NOMO-1 (cell line): ENCODE measurements at regions not wholly inside any gene's neighbourhood (a gene's known extent, or its start where the extent isn't known, plus 50 kb on each side); places are given as distances from the start of the nearest gene placed in this dataset.

ENCODE experiments used
- DNase-seq, 2 experiments: peaks; one replicate each; lab custom pipeline; 2025; ENCODE audit not compliant: unreplicated experiment in 2 of 2; lab: John Stamatoyannopoulos, UW

GRCh38 chr2:219765231-219765911 lies 137.9 kb downstream of the SLC4A3 start:
- peak; percentile 0 to 32 for DNase-seq

DNA sequence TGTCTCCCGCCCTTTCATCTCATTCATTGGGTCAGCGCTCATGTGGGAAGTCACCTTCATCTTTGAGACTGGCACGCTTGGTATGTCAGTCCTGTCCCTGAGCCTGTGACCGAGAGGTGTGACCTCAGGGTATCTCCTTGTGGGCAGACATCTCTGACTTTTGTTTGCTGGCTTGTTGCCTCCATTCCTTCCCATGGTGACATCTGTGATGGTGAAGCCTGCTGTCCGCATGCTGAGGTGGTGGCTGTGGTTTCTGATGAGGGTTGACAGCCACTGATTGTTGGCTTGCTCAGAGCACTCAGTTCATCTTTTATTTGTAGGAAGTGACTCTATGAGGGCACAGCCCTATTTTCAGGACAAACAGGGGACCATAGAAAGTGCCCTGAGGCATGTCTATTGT lies 139.2 kb downstream of the SLC4A3 start:
- no peak for DNase-seq

DNA sequence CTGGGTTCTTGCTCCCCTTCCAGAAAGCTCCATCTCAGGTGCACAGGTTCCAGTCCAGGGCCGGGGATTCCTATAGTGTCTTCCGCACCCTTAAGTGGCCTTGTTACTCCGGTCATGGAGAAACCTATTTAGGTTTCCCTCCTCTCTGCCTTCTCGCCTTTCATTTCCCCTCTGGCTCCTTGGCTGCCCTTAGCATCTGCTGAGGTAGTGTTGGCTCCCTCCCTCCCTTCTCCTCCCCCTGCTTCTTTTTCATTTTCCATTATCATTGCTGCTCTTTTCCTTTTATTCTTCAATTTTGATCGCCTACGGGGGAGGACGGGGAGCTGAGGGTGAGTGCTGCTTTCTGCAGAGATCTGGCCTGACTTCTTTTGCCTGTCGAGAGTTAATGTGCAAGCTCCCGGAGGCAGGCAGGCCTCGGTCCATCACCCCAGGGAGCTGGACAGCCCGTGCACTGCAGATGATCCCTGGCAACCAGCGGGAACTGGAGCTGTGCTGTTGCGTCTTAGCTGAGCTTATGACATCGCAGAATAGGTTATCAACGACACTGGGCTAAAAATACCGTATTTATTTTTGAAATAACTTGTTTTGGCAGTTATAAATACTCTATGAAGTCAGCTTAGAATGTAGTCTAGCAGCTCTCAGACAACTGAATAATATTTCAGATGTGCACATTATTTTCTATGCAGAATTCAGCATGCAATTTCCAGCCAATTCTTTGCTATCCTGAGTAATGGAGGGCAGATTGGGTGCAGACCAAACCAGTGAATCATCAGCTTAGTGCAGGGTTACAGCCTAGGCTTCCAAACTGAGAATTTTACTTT lies 141.9 kb downstream of the SLC4A3 start:
- DNase-seq: no peak

- DNase-seq: no peak
Measured at GRCh38 chr2:219772103-219772635, 144.7 kb downstream of the SLC4A3 start.

DNA sequence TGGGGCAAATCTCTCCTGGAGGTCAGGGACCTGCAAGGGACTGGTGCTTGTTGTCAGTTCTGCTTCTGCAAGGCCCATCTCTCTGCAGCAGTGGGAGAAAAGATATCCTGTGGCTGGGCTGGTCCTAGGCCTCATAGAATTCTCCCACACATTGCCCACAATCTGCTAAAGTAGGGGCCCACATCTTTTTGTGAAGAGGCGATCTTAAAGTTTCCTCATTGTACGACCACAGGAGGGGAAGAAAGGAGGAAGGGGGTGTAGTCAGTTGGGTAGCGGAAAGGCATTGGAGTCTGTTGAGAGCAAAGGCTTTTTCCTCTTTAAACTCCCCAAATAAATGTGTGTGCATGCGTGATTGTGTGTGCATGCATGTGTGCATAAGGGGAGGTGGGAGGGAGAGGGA lies 145.3 kb downstream of the SLC4A3 start:
- DNase-seq: no peak

DNA sequence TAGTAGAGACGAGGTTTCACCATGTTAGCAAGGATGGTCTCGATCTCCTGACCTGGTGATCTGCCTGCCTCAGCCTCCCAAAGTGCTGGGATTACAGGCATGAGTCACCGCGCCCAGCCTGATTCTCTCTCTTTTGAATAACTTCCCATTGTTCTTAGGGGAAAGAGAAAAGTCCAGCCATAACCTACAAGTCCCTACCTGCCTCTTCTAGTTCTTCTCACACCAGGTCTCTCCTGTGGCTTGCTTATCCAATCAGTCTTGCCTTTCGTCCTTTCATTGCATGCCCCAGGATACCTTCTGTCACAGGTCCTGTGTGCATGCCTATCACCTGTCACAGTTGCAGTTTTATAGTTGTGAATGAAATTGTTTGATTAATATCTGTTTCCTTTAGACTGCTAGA lies 148.1 kb downstream of the SLC4A3 start:
- DNase-seq: no peak

DNA sequence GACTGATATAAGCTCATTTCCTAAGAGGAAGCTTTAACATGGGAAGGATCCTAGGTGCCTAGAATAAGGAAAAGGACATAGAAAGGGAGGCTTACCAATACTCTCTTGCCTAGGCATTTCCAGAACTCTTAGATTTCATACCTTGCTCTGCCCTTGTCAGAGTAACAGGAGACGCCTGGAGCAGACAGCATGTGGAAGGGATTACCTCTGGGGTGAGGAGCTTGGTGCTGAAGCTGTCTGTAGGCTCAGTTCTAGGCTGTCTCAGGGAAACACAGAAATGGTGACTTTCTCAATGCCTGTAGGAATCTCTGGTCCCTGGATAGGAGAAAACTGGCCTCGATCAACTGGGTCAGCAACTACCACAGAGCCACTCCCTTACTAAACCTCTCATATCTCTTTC lies 150.0 kb downstream of the SLC4A3 start:
- no peak for DNase-seq

DNA sequence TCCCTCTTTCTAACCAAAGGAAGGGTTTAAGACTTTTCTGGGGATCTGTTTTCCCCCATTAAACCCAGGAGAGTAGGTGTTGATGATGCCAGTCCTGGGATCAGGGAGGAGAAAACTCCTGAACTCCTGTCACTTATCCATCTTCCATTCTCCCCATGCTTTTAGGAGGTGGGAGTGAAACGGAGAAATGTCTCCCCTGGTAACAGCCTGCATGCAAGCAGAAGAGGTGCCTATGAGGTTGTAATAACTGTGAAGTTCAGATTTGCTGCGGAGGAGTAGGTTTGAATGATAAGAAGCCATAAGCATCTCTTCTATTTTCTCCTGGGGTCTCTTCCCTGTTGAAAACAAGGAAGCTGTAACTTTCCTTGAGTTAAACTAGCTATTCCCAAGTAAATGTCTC lies 150.8 kb downstream of the SLC4A3 start:
- DNase-seq: no peak

GRCh38 chr2:219782737-219783348 lies 155.4 kb downstream of the SLC4A3 start:
- no peak for DNase-seq

DNA sequence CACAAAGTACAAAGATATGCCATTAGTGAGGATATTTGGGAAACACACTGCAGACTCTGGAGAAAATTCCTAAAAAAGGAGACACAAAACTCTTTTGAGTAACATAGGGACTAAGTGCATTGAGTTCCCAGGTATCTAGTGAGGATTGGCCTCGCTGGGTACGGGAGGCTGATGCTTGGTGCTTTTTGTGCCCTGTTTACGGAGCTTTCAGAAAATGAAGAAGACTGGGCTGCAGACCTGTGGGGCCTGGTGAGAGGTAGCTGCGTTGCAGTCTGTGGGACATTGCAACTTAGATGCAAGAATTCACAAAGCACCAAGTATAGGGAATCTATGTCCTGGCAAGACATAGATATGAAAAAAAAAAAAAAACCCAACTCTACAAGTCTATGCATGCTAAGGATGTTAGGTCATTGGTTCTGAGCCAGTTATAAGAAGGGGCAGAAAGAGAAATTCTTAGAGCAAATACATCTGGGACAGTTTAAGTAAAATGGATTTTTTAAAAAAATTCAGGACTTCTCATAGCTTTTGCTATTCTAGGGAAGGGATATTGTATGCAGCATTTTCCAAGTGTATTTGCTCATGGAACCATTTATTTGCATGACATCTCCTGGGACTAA lies 156.0 kb downstream of the SLC4A3 start:
- no peak for DNase-seq

DNA sequence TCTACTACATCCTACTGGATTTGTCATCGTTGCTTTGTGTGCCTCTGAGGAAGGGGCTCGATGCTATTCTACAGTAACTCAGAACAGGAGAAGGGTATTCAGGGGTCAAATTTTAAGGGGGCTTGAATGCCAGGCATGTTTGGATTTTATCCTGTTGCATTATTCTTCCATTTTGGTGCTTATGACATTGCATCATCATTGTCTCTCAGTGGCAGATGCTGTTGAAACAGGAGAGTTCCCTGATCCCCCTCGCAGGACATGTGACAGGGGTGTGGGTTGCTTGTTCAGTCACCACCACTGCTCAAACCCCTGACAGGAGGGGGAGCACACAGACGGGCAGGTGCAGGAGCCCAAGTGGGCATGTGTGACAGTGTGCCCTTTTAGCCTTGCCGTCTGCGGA lies 156.7 kb downstream of the SLC4A3 start:
- no peak for DNase-seq

DNA sequence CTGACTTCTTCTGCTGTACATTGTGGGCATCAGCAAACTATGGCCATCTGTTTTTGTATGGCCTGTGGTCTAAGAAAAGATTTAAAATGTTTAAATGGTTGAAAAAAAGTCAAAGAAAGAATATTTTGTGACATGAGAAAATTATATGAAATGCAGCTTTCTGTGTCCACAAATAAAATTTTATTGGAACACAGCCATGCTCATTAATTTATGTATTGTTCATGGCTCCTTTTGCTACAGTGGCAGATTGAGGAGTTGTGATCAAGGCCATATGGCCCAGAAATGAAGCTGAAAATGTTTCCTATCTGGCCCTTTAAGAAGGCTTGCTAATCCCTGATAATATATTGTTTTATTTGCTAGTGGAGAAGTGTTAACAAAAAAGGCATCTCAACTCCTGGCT lies 162.0 kb downstream of the SLC4A3 start:
- no peak for DNase-seq

DNA sequence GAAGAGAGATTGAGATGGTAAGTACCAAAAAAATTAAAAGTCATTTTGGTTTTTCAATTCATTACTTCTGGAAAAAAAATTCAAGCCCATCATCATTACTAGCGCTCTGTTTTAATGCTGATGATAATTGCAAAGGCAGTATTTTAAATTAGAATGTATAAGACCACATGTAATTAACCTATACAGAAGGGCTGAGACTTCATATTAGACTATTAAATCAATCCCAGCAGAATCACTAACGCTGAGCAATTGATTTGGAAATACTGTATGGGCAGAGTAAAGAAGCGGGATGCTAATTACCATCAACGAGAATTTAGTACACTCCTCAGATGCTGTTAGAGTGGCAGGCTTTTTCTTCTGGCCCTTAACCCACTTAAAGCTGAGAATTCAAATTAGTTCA lies 165.0 kb downstream of the SLC4A3 start:
- DNase-seq: no peak

DNA sequence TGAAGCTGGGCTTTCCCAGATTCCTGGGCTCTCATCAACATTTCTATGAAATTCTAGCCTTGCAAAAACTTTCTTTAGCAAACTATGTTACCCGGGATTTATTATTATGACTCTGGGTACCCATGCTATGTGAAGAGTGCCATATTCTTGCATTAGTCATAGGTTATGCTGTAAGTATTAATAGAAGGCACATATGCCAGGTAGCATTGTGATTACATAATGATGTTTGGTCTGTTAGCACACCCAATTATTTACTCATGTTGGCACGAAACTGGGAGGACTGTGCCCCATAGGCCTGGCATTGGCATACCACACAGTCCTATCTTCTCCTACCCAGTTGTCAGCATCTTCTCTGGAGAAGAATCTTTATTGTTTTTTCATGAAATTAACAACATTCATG lies 171.0 kb downstream of the SLC4A3 start:
- no peak for DNase-seq

DNA sequence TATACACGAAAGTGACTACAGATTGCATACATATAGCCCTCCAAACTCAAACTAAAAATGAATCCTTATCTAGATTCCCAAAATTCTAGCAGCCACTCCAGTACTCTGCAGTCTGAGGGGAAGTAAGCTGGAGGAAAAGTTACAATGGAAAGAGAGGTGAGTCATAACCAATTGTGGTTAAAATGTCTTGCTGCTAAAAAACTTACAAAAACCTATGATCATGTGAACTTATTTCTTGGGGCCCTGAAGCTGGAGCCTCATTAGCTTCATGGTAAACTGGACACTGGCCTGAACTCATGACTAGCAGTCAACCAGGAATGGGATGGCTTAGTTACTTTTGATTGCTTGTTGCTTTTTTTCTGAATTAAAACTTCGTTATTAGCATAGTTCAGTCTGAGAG lies 175.9 kb downstream of the SLC4A3 start:
- peak; percentile 5 to 55 for DNase-seq

DNA sequence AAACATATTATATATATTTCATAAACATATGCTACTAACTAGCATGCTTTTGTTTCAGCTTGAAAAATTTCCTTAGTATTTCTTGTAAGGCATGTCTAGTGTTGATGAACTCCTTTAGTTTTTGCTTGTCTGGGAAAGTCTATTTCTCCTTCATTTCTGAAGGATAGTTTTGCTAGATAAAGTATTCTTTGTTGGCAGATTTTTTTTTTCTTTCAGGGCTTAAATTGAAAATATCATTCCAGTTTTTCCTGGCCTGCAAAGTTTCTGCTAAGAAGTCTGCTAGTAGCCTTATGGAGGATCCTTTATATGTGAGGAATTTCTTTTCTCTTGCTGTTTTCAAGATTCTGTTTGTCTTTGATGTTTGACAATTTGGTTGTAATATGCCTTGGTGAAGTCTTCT lies 183.5 kb downstream of the SLC4A3 start:
- DNase-seq: no peak

GRCh38 chr2:219812672-219813071 lies 185.2 kb downstream of the SLC4A3 start:
- DNase-seq: no peak

GRCh38 chr2:219820767-219821166 lies 193.3 kb downstream of the SLC4A3 start:
- DNase-seq: no peak

- DNase-seq: no peak
Measured at GRCh38 chr2:219823574-219823973, 196.1 kb downstream of the SLC4A3 start.

GRCh38 chr2:219824996-219825395 lies 197.6 kb downstream of the SLC4A3 start:
- DNase-seq: no peak

GRCh38 chr2:219828127-219828526 lies 200.7 kb downstream of the SLC4A3 start:
- no peak for DNase-seq
